Ovary (tissue), 3 donors: ENCODE measurements at regions not wholly inside any gene's neighbourhood (a gene's known extent, or its start where the extent isn't known, plus 50 kb on each side); places are given as distances from the start of the nearest gene placed in this dataset.

Source experiments
- EP300 ChIP-seq: sonication (generic); formaldehyde crosslinking; IDR thresholded peaks from one replicate; pipeline ENCODE4 v1.6.1; 2017; ENCODE audit warnings: antibody characterized with exemption
- POLR2A ChIP-seq: fragments of 450-650 bp; IDR thresholded peaks from one replicate; pipeline ENCODE4 v1.6.1; 2017; ENCODE audit warnings: antibody characterized with exemption, mild to moderate bottlenecking, moderate library complexity
- TF ChIP-seq, protein P1 (sequence below), 3 donors: fragments of 450-650 bp in 2 of 3; fragments of 200-600 bp in 1 of 3; IDR thresholded peaks; one replicate each; pipeline versions ENCODE4 v1.5.1 to v1.8.0; 2016 to 2022; ENCODE audit warnings: antibody characterized with exemption in 3 of 3, mild to moderate bottlenecking in 1 of 3
- donor health status: DM: no; HTN: no; CAD: no.

- TF ChIP-seq, protein P1, sequence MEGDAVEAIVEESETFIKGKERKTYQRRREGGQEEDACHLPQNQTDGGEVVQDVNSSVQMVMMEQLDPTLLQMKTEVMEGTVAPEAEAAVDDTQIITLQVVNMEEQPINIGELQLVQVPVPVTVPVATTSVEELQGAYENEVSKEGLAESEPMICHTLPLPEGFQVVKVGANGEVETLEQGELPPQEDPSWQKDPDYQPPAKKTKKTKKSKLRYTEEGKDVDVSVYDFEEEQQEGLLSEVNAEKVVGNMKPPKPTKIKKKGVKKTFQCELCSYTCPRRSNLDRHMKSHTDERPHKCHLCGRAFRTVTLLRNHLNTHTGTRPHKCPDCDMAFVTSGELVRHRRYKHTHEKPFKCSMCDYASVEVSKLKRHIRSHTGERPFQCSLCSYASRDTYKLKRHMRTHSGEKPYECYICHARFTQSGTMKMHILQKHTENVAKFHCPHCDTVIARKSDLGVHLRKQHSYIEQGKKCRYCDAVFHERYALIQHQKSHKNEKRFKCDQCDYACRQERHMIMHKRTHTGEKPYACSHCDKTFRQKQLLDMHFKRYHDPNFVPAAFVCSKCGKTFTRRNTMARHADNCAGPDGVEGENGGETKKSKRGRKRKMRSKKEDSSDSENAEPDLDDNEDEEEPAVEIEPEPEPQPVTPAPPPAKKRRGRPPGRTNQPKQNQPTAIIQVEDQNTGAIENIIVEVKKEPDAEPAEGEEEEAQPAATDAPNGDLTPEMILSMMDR (IDR thresholded peaks at IDR 0.05): no peak
- TF ChIP-seq POLR2A: no peak
- no peak for TF ChIP-seq EP300
These were observed 56.4 kb upstream of the GGTA1 start for GRCh38 chr9:121556082-121556481.
